Hepatocyte (in vitro differentiated cells): ENCODE measurements at regions not wholly inside any gene's neighbourhood (a gene's known extent, or its start where the extent isn't known, plus 50 kb on each side); places are given as distances from the start of the nearest gene placed in this dataset.

ENCODE experiments used
- DNase-seq: peaks from one replicate; pipeline ENCODE4 v3.0.0-alpha.2; 2016; ENCODE audit warnings: low spot score
- H2AFZ ChIP-seq: fragments of 200-600 bp; sonication (generic); 2 replicates; pipeline ENCODE4 v1.6.0; 2016; ENCODE audit warnings: antibody characterized with exemption, mild to moderate bottlenecking
- H3K27ac ChIP-seq: fragments of 200-600 bp; sonication (generic); 2 replicates; pipeline ENCODE4 v1.5.1; 2016; ENCODE audit warnings: mild to moderate bottlenecking
- H3K27me3 ChIP-seq: fragments of 200-600 bp; sonication (generic); 2 replicates; pipeline ENCODE4 v1.6.1; 2016
- H3K36me3 ChIP-seq: fragments of 200-600 bp; sonication (generic); replicated peaks from 2 replicates; pipeline ENCODE4 v1.5.1; 2016; ENCODE audit warnings: low read depth; ENCODE audit not compliant: insufficient read depth
- H3K4me1 ChIP-seq: fragments of 200-600 bp; sonication (generic); 2 replicates; pipeline ENCODE4 v1.5.1; 2016; ENCODE audit warnings: mild to moderate bottlenecking, moderate library complexity; ENCODE audit not compliant: insufficient read depth
- H3K4me2 ChIP-seq: fragments of 200-600 bp; sonication (generic); 2 replicates; pipeline ENCODE4 v1.6.0; 2016
- H3K4me3 ChIP-seq: fragments of 200-600 bp; sonication (generic); 2 replicates; pipeline ENCODE4 v1.5.1; 2016; ENCODE audit warnings: mild to moderate bottlenecking
- H3K79me2 ChIP-seq: fragments of 200-600 bp; sonication (generic); 2 replicates; pipeline ENCODE4 v1.6.0; 2017; ENCODE audit warnings: mild to moderate bottlenecking
- H3K9me2 ChIP-seq: fragments of 200-600 bp; sonication (generic); replicated peaks from 2 replicates; pipeline ENCODE4 v1.6.0; 2017; ENCODE audit warnings: mild to moderate bottlenecking; ENCODE audit not compliant: insufficient read depth
- H3K9me3 ChIP-seq: fragments of 200-600 bp; sonication (generic); 2 replicates; pipeline ENCODE4 v1.5.1; 2016; ENCODE audit warnings: low read depth, mild to moderate bottlenecking
- H4K20me1 ChIP-seq: fragments of 200-600 bp; sonication (generic); 2 replicates; pipeline ENCODE4 v1.6.0; 2016; ENCODE audit warnings: mild to moderate bottlenecking; ENCODE audit not compliant: insufficient read depth, poor library complexity, severe bottlenecking
- CTCF ChIP-seq: fragments of 200-600 bp; sonication (generic); IDR thresholded peaks from 2 replicates; pipeline ENCODE4 v1.5.1; 2016; ENCODE audit warnings: antibody characterized with exemption, mild to moderate bottlenecking; ENCODE audit not compliant: poor library complexity
- EZH2 ChIP-seq: fragments of 200-600 bp; sonication (generic); IDR thresholded peaks from 2 replicates; pipeline ENCODE4 v1.6.1; 2016; ENCODE audit warnings: antibody characterized with exemption, mild to moderate bottlenecking, borderline replicate concordance
- EZH2phosphoT487 ChIP-seq: fragments of 200-600 bp; sonication (generic); IDR thresholded peaks from one replicate; pipeline ENCODE4 v1.6.1; 2018; ENCODE audit warnings: antibody characterized with exemption, mild to moderate bottlenecking, low read depth, moderate library complexity; ENCODE audit not compliant: unreplicated experiment, severe bottlenecking
- WGBS: methylation state at CpG from one replicate; pipeline ENCODE4 v1.1.6; 2016; ENCODE audit warnings: low lambda C conversion rate; ENCODE audit errors: missing lambda C conversion rate; 5-methylcytosine and 5-hydroxymethylcytosine counted together

- WGBS = 98% methylated on average over 4 of the region's 4 CpGs
- Histone ChIP-seq H2AFZ (no peak overlapping the region), H3K9me3 (no peaks in the 10 kb centered on the region), H3K79me2 (no peaks in the 10 kb centered on the region), H4K20me1 (no peaks in the 10 kb centered on the region), H3K4me3 (no peak overlapping the region), H3K27ac (no peak overlapping the region), H3K27me3 (no peaks in the 10 kb centered on the region), H3K9me2 (no peaks in the 10 kb centered on the region), H3K36me3 (no peaks in the 10 kb centered on the region), H3K4me2 (no peak overlapping the region), H3K4me1 (no peaks in the 10 kb centered on the region)
- TF ChIP-seq EZH2 = no peak
- no peak for TF ChIP-seq CTCF
- TF ChIP-seq EZH2phosphoT487 = no peak
- DNase-seq = no peak
These were observed 354.5 kb upstream of the KCNMB2 start for GRCh38 chr3:178181784-178182183.

- Histone ChIP-seq H4K20me1 (no peaks in the 10 kb centered on the region), H3K79me2 (no peaks in the 10 kb centered on the region), H3K27ac (no peak overlapping the region), H3K27me3 (no peaks in the 10 kb centered on the region), H3K4me1 (no peaks in the 10 kb centered on the region), H3K9me2 (no peaks in the 10 kb centered on the region), H3K4me3 (no peak overlapping the region), H2AFZ (no peak overlapping the region), H3K9me3 (no peaks in the 10 kb centered on the region), H3K36me3 (no peaks in the 10 kb centered on the region), H3K4me2 (no peak overlapping the region)
- WGBS = 78% methylated on average over 5 of the region's 5 CpGs
- DNase-seq = no peak
- no peak for TF ChIP-seq CTCF
- TF ChIP-seq EZH2 = no peak
- TF ChIP-seq EZH2phosphoT487 = no peak
These were observed 353.9 kb upstream of the KCNMB2 start for GRCh38 chr3:178182337-178182779.

GRCh38 chr3:178184833-178185232 lies 351.4 kb upstream of the KCNMB2 start:
- Histone ChIP-seq H3K36me3 (no peaks in the 10 kb centered on the region), H3K4me2 (no peak overlapping the region), H2AFZ (no peak overlapping the region), H3K9me3 (no peaks in the 10 kb centered on the region), H3K27ac (no peak overlapping the region), H3K79me2 (no peaks in the 10 kb centered on the region), H4K20me1 (no peaks in the 10 kb centered on the region), H3K4me1 (no peaks in the 10 kb centered on the region), H3K4me3 (no peak overlapping the region), H3K9me2 (no peaks in the 10 kb centered on the region), H3K27me3 (no peaks in the 10 kb centered on the region)
- WGBS = 89% methylated on average over 2 of the region's 2 CpGs
- no peak for DNase-seq
- TF ChIP-seq EZH2phosphoT487 = no peak
- no peak for TF ChIP-seq CTCF
- TF ChIP-seq EZH2 = no peak

- Histone ChIP-seq H3K27me3 (no peaks in the 10 kb centered on the region), H4K20me1 (no peaks in the 10 kb centered on the region), H3K79me2 (no peaks in the 10 kb centered on the region), H3K9me3 (no peaks in the 10 kb centered on the region), H3K27ac (no peak overlapping the region), H3K4me2 (no peak overlapping the region), H3K4me3 (no peak overlapping the region), H2AFZ (no peak overlapping the region), H3K4me1 (no peaks in the 10 kb centered on the region), H3K9me2 (no peaks in the 10 kb centered on the region), H3K36me3 (no peaks in the 10 kb centered on the region)
- WGBS = 100% methylated on average over 4 of the region's 4 CpGs
- DNase-seq = no peak
- TF ChIP-seq CTCF = no peak
- no peak for TF ChIP-seq EZH2
These were observed 349.6 kb upstream of the KCNMB2 start for GRCh38 chr3:178186666-178187065.
